K562 (cell line): ENCODE measurements at regions not wholly inside any gene's neighbourhood (a gene's known extent, or its start where the extent isn't known, plus 50 kb on each side); places are given as distances from the start of the nearest gene placed in this dataset.
"Not testable (repeated sequence)": the region's sequence is repeated elsewhere in the genome, so short reads cannot be mapped to it uniquely, and the experiment has no call there.

Experiments
- ATAC-seq: fragments of 200-7000 bp; cut with Tn5 transposase; 3 replicates; pipeline ENCODE4 v1.9.1; 2020; ENCODE audit warnings: moderate library complexity
- BruUV-seq: library from RNA; stranded (reverse); fragments of 400-500 nt; replicated peaks from 2 replicates; lab custom pipeline; 2021; lab: Mats Ljungman, UMichigan
- CTCF ChIA-PET: fragments of 300-600 bp; formaldehyde crosslinking; extraction: SDS; loops from one replicate; lab custom pipeline; 2021; ENCODE audit warnings: low intra/inter-chr PET ratio; lab: Yijun Ruan, JAX
- POLR2A ChIA-PET: fragments of 300-600, 350-650 bp; sonication (Branson Sonifier 250); formaldehyde crosslinking; extraction: SDS; loops from one replicate; lab custom pipeline; 2021; ENCODE audit warnings: antibody characterized with exemption, inconsistent platforms; lab: Yijun Ruan, JAX
- DNase-seq, 4 experiments: peaks; one replicate each; pipeline versions ENCODE4 v3.0.0 to v3.0.0-alpha.2; 2011 to 2018; ENCODE audit warnings: low spot score in 3 of 4, mixed read lengths in 3 of 4; ENCODE audit errors: extremely low read depth in 1 of 4
- FAIRE-seq: peaks from 2 replicates; lab custom pipeline; 2011; peaks lifted over from hg19 to GRCh38; lab: Jason Lieb, UNC
- H2AFZ ChIP-seq: 2 replicates; pipeline ENCODE4 v1.6.0; 2011; ENCODE audit warnings: low read depth, low read length, control low read depth, inconsistent platforms
- H3K27ac ChIP-seq: fragments of 200-600 bp; 3 replicates; pipeline ENCODE4 v1.8.0; 2011; ENCODE audit warnings: low read depth, mild to moderate bottlenecking, control low read depth, inconsistent platforms, low read length, moderate library complexity, mixed read lengths; ENCODE audit errors: extremely low read depth
- H3K27me3 ChIP-seq, 2 experiments: fragments of 300-600 bp in 1 of 2; 2 replicates in 1 of 2; 3 replicates in 1 of 2; pipeline versions ENCODE4 v1.6.0 to v1.8.0; 2011; ENCODE audit warnings: inconsistent platforms in 2 of 2, low read length in 2 of 2, mild to moderate bottlenecking in 1 of 2, mixed read lengths in 1 of 2, moderate library complexity in 1 of 2; ENCODE audit not compliant: control insufficient read depth in 2 of 2, insufficient read depth in 2 of 2
- H3K36me3 ChIP-seq: fragments of 300-600 bp; 3 replicates; pipeline ENCODE4 v1.8.0; 2011; ENCODE audit warnings: mild to moderate bottlenecking, low read length, inconsistent platforms; ENCODE audit not compliant: control insufficient read depth, insufficient read depth
- H3K4me1 ChIP-seq, 2 experiments: fragments of 200-600 bp in 1 of 2; replicated peaks in 1 of 2; 2 replicates in 1 of 2; 3 replicates in 1 of 2; pipeline versions ENCODE4 v1.5.1 to v1.8.0; 2011; ENCODE audit warnings: inconsistent platforms in 2 of 2, low read length in 2 of 2, mild to moderate bottlenecking in 1 of 2, mixed read lengths in 1 of 2, moderate library complexity in 1 of 2; ENCODE audit not compliant: control insufficient read depth in 2 of 2, insufficient read depth in 2 of 2
- H3K4me2 ChIP-seq: 2 replicates; pipeline ENCODE4 v1.6.1; 2011; ENCODE audit warnings: low read length, control low read depth, inconsistent platforms, mixed read lengths; ENCODE audit not compliant: insufficient read depth
- H3K4me3 ChIP-seq: fragments of 200-600 bp; sonication (generic), shearing (Covaris generic); 2 replicates; pipeline ENCODE4 v1.5.1; 2016; ENCODE audit warnings: control low read depth, inconsistent platforms
- H3K79me2 ChIP-seq: fragments of 200-600 bp; 3 replicates; pipeline ENCODE4 v1.8.0; 2011; ENCODE audit warnings: low read length, inconsistent platforms; ENCODE audit not compliant: control insufficient read depth, insufficient read depth
- H3K9ac ChIP-seq, 2 experiments: 2 replicates each; pipeline versions ENCODE4 v1.6.0 to v1.6.1; 2011; ENCODE audit warnings: low read depth in 2 of 2, low read length in 2 of 2, control low read depth in 1 of 2, inconsistent platforms in 1 of 2, mild to moderate bottlenecking in 1 of 2, mixed read lengths in 1 of 2; ENCODE audit not compliant: insufficient read depth in 1 of 2
- H3K9me1 ChIP-seq: one replicate; pipeline ENCODE4 v1.6.0; 2011; ENCODE audit warnings: inconsistent platforms, mild to moderate bottlenecking, low read length, moderate library complexity; ENCODE audit not compliant: control insufficient read depth, insufficient read depth
- H3K9me3 ChIP-seq: replicated peaks from 2 replicates; pipeline ENCODE4 v1.5.1; 2011; ENCODE audit warnings: low read depth, low read length, inconsistent platforms; ENCODE audit not compliant: control insufficient read depth, insufficient read depth
- H4K20me1 ChIP-seq: replicated peaks from 2 replicates; pipeline ENCODE4 v1.6.1; 2011; ENCODE audit warnings: low read length, inconsistent platforms, mixed read lengths; ENCODE audit not compliant: control insufficient read depth, insufficient read depth
- ASH1L ChIP-seq: fragments of 450-650 bp; IDR thresholded peaks from 2 replicates; pipeline ENCODE4 v1.6.1; 2018; ENCODE audit warnings: borderline replicate concordance, mild to moderate bottlenecking, low read depth; ENCODE audit not compliant: partially characterized antibody
- ILF3 ChIP-seq: fragments of 450-650 bp; IDR thresholded peaks from 2 replicates; pipeline ENCODE4 v1.6.1; 2018; ENCODE audit warnings: antibody characterized with exemption, mild to moderate bottlenecking, moderate library complexity, borderline replicate concordance
- NFE2 ChIP-seq: IDR thresholded peaks from 2 replicates; pipeline ENCODE4 v1.6.1; 2014; ENCODE audit warnings: antibody characterized with exemption, low read depth
- NFIX ChIP-seq: fragments of 250-450 bp; sonication (Bioruptor Pico); IDR thresholded peaks from 2 replicates; pipeline ENCODE4 v1.4.0; 2020; ENCODE audit warnings: low read depth, mild to moderate bottlenecking, moderate library complexity
- RAD51 ChIP-seq: fragments of 450-650 bp; IDR thresholded peaks from 2 replicates; pipeline ENCODE4 v1.7.1; 2016; ENCODE audit warnings: low read depth, mild to moderate bottlenecking, borderline replicate concordance
- TFAP4 ChIP-seq: sonication (generic); formaldehyde crosslinking; IDR thresholded peaks from 2 replicates; pipeline ENCODE4 v1.8.0; 2022; ENCODE audit warnings: missing genetic modification reagents, mild to moderate bottlenecking, moderate library complexity, borderline replicate concordance
- ZBTB17 ChIP-seq: fragments of 450-650 bp; formaldehyde crosslinking; IDR thresholded peaks from 2 replicates; pipeline ENCODE4 v1.4.0; 2020; ENCODE audit warnings: mild to moderate bottlenecking
- ZNF780A ChIP-seq: fragments of 250-450 bp; sonication (Bioruptor Pico); IDR thresholded peaks from 2 replicates; pipeline ENCODE4 v1.5.0; 2021; ENCODE audit warnings: mild to moderate bottlenecking
- WGBS: fragments of 100-300 bp; shearing (Covaris generic); methylation state at CpG from one replicate; pipeline ENCODE4 v1.1.6; 2016; ENCODE audit warnings: low coverage, mixed read lengths; ENCODE audit not compliant: insufficient coverage; ENCODE audit errors: missing lambda C conversion rate; 5-methylcytosine and 5-hydroxymethylcytosine counted together
- in situ Hi-C: fragments of 300-500 bp; cut with MboI; formaldehyde crosslinking; loops from 4 replicates; pipeline ENCODE4 v1.15.0; 2018; ENCODE audit warnings: inconsistent platforms, mixed read lengths
- intact Hi-C: fragments of 100-400 bp; cut with micrococcal nuclease; formaldehyde crosslinking; loops from 2 replicates; pipeline ENCODE4 v1.14.2; 2022

DNA sequence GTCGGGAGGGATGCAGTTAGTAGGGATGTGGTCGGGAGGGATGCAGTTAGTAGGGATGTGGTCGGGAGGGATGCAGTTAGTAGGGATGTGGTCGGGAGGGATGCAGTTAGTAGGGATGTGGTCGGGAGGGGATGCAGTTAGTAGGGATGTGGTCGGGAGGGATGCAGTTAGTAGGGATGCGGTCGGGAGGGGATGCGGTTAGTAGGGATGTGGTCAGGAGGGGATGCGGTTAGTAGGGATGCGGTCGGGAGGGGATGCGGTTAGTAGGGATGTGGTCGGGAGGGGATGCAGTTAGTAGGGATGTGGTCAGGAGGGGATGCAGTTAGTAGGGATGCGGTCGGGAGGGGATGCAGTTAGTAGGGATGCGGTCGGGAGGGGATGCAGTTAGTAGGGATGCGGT lies 96.2 kb downstream of the BDH1 start:
- H4K20me1 ChIP-seq, H3K9ac ChIP-seq, H3K9me3 ChIP-seq, ATAC-seq, BruUV-seq, H3K27ac ChIP-seq, H3K4me3 ChIP-seq, H3K9me1 ChIP-seq, CTCF ChIA-PET, H3K79me2 ChIP-seq, H3K4me2 ChIP-seq, POLR2A ChIA-PET, in situ Hi-C loops, DNase-seq, H2AFZ ChIP-seq, H3K36me3 ChIP-seq: not testable (repeated sequence)
- Histone ChIP-seq H3K27me3 (peaks cover 6 to 25% of the 10 kb centered on the region in 2 experiments; a peak in 3 of 5 replicates), H3K4me1 (peaks cover 8 to 16% of the 10 kb centered on the region in 2 experiments)
- FAIRE-seq, result peak; percentile 98
- intact Hi-C loops, result loop anchor here (10.0 kb wide), 1 partner anchor 205 kb away; no protein-coding TSS in a partner anchor
- WGBS, result 49% methylated on average over 17 of the region's 19 CpGs

DNA sequence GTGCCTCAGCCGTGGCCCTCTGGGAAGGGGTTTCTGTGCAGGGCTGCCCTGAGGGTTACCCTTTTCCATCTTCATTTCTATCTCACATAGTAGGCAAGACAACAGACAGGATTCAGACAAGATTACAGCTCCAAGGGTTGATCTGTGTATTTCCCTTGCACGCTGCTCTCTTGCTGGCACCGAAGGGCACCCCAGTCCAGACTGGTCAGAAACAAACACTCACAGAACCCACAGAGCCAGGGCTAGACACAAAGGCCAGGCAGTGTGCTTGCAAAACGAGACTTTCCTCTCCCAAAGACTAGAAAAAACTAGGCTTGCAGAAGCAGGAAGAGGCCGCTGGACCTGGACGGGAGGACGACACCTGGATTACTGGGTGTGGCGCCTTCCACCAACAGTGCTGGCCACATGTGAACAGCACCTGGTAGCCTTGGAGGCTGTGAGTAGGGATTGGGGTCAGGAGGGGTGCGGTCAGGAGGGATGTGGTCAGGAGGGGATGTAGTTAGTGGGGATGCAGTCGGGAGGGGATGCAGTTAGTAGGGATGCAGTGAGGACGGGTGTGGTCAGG lies 96.8 kb downstream of the BDH1 start:
- CTCF ChIA-PET, result no interaction called here
- no TSS peak for BruUV-seq
- in situ Hi-C loops (no loop called here), intact Hi-C loops (loop anchor here (10.0 kb wide), 1 partner anchor 204 kb away; no protein-coding TSS in a partner anchor)
- H3K4me1 ChIP-seq, result peaks cover 8 to 16% of the 10 kb centered on the region in 2 experiments
- no peak overlapping the region for H2AFZ ChIP-seq
- H3K4me3 ChIP-seq, result no peak overlapping the region
- H3K36me3 ChIP-seq, result no peaks in the 10 kb centered on the region
- DNase-seq, result no peak
- no peaks in the 10 kb centered on the region for H3K9me3 ChIP-seq
- H3K79me2 ChIP-seq, result no peaks in the 10 kb centered on the region
- TF ChIP-seq ZNF780A (CRISPR knock-in tag), result no peak
- TF ChIP-seq NFIX (CRISPR knock-in tag), result no peak
- TF ChIP-seq TFAP4, result 0 out of 2 replicates have a peak, but pooled peaks have one; percentile 5
- no peak for TF ChIP-seq RAD51
- no peak for TF ChIP-seq NFE2
- no peak for TF ChIP-seq ASH1L
- TF ChIP-seq ILF3, result no peak
- TF ChIP-seq ZBTB17, result no peak
- POLR2A ChIA-PET, result interaction anchor here (0.6 kb wide), 1 partner anchor 102 kb away, joined by 3 read pairs; no protein-coding TSS in a partner anchor
- no peaks in the 10 kb centered on the region for H3K9me1 ChIP-seq
- no peak overlapping the region for H3K4me2 ChIP-seq
- no peak for ATAC-seq
- H3K27ac ChIP-seq, result no peak overlapping the region
- H4K20me1 ChIP-seq, result no peaks in the 10 kb centered on the region
- 24% methylated on average over 9 of the region's 11 CpGs for WGBS
- peaks cover 7 to 27% of the 10 kb centered on the region in 2 experiments; a peak in 4 of 5 replicates for H3K27me3 ChIP-seq
- no peak for FAIRE-seq
- no peak overlapping the region for H3K9ac ChIP-seq
